ENCODE measurements at regions not wholly inside any gene's neighbourhood (a gene's known extent, or its start where the extent isn't known, plus 50 kb on each side); places are given as distances from the start of the nearest gene placed in this dataset.

DNA sequence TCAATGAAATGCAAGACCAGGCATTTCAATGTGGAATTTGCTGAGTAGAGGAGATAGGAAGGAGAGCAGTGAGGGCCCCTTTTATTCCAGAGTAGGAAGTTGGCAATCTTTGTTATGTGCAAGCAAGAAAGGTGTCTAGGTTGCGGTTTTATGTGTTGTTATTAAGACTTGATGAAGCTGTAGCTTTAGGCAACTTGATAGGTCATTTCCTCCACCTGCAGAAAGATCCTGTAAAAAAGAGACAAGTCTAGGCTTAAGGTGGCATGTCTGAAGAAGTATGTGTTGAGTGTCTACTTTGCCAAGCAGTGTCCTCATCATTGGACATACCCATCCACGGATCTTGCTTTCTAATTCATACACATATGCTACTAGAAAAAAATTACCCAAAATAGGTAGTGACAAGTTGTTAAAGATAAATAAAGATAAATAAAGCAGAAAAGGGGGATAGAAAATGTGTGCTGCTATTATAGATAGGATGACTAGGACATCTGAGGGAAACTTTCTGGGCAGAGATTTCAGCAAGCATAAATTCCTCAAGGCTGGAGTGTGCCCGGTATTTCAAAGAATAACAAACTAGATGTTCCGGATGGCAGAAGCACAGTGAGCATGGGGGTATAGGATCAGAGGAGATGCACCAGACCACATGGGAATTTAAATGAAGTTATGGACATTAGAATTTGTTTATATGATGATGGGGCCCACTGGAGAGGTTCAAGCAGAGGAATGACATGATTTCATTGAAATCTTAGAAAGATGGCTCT is 335.0 kb downstream of the TGFB2 start:
- DNase-seq (ENCODE audit: low read depth) = no peak

GRCh38 chr1:218683242-218683641 is 338.1 kb downstream of the TGFB2 start:
- DNase-seq (ENCODE audit: low read depth) = no peak

GRCh38 chr1:218686258-218686657 is 341.1 kb downstream of the TGFB2 start:
- no peak for DNase-seq (ENCODE audit: low read depth)

DNA sequence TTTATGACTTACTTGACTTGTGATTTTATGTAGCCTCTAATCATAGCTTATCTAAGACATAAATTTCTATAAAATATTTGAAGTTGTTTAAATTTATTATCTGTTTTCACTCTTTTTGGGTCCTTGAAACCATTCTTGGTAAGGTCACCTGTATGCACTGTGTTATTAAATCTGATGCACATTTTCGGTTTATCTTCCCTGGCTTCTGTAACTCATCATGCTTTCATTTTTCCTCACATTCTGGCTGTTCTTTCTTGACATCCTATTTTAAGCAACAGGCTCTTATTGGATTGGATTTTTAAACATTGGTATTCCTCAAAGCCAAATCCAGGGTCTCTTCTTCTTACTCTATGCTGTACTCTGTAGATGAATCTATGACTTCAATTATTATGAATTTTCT is 341.6 kb downstream of the TGFB2 start:
- DNase-seq (ENCODE audit: low read depth) = no peak

- DNase-seq (ENCODE audit: low read depth) = no peak
These were observed 347.7 kb downstream of the TGFB2 start for GRCh38 chr1:218692808-218693207.

DNA sequence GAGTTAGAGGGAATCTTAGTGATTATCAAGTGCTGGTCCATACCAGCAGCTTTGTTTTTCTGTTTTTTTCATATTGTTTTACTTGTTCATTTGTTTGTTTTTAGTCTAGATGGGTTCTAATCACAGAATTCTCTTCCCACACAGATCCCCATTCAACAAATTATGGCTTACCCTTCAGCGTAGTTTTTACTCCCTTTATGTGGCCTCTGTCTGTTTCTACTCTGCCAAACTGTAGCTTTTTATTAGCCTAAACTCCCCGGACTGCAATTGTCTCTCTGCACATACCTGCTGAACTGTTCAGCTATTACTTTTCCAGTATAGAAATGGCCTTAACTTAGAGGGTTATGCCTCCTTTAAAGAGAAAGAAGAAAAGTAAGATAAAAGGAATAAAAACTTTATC is 348.5 kb downstream of the TGFB2 start:
- DNase-seq (ENCODE audit: low read depth) = no peak

DNA sequence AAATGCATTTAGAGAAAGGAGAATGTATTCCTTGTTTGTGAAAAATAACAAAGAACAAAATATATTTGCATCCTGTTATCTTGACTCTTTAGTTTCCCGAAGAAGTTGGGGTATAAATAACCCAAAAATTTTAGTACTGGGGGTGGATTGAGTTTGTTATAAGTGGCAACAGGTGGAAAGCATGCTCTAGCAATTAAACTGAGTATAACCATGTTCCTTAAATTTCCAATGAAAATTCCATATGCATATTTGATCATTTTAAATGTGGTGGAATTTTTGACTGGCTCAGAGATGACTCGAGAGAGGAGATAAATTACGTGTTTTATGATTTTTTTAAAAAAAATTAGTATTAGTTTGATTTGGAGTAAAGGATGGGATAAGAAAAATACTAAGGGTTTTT is 348.9 kb downstream of the TGFB2 start:
- DNase-seq (ENCODE audit: low read depth) = no peak

GRCh38 chr1:218694636-218695035 is 349.5 kb downstream of the TGFB2 start:
- no peak for DNase-seq (ENCODE audit: low read depth)

- no peak for DNase-seq (ENCODE audit: low read depth)
These were observed 350.4 kb downstream of the TGFB2 start for GRCh38 chr1:218695525-218695924.

GRCh38 chr1:218698141-218698540 is 353.0 kb downstream of the TGFB2 start:
- no peak for DNase-seq (ENCODE audit: low read depth)

- no peak for DNase-seq (ENCODE audit: low read depth)
These were observed 354.3 kb downstream of the TGFB2 start for GRCh38 chr1:218699421-218699820.

DNA sequence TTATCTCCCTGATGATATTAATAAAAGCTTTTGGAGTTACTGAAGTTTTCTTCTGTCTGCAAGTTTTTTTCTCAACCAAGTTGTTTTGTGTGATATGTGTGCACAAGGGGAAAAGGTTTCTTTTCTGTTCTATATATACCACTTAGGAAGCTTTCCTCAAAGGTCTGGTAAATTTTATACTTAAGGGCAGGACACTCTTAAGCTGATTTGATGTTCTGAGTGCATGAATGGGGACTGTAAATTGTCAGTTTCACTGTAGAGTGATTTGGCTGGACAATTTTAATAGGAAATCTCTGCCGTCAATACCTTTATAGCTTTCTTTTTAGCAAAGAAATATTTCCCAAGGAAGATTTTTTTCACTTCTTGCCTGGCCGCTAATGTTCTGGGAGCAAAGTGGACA is 354.7 kb downstream of the TGFB2 start:
- no peak for DNase-seq (ENCODE audit: low read depth)

- no peak for DNase-seq (ENCODE audit: low read depth)
These were observed 355.5 kb downstream of the TGFB2 start for GRCh38 chr1:218700666-218701065.

GRCh38 chr1:218701131-218701530 is 356.0 kb downstream of the TGFB2 start:
- DNase-seq (ENCODE audit: low read depth) = no peak

GRCh38 chr1:218702775-218703174 is 357.6 kb downstream of the TGFB2 start:
- no peak for DNase-seq (ENCODE audit: low read depth)

DNA sequence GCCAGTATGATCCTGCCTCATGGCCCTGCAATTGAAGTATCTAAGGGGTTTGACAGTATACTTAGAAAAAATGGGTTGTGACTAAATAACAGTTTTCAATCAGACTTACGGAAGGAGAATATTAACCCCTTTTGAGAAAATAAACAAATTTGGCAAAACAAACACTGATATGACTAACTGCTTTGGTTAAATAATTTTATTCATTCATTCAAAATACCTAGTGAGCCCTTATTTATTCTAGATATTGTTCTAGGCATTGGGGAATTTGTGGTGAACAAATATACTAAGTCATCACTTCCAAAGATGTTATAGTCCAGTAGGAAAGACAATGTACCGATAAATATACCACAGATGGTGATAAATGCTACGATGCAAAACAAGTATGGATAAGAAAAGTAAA is 358.7 kb downstream of the TGFB2 start:
- DNase-seq (ENCODE audit: low read depth) = no peak

DNA sequence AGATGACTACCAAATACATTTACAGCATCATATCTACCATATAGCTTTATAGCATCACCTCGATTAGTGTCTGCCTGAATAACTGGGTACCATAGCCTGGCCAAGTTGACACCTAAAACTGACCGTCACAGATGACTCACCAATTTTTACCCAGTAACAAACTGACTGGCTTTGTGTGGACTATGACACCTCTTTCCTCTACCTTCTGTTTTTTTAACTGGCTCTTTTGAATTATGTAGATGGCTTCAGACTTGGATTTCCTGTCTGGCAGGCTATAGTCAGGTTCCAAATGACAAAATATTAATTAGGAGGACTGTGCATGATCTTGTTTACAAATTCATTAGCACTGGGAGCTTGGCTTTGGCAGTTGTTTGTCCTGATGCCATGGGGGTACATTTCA is 360.3 kb downstream of the TGFB2 start:
- DNase-seq (ENCODE audit: low read depth) = no peak

DNA sequence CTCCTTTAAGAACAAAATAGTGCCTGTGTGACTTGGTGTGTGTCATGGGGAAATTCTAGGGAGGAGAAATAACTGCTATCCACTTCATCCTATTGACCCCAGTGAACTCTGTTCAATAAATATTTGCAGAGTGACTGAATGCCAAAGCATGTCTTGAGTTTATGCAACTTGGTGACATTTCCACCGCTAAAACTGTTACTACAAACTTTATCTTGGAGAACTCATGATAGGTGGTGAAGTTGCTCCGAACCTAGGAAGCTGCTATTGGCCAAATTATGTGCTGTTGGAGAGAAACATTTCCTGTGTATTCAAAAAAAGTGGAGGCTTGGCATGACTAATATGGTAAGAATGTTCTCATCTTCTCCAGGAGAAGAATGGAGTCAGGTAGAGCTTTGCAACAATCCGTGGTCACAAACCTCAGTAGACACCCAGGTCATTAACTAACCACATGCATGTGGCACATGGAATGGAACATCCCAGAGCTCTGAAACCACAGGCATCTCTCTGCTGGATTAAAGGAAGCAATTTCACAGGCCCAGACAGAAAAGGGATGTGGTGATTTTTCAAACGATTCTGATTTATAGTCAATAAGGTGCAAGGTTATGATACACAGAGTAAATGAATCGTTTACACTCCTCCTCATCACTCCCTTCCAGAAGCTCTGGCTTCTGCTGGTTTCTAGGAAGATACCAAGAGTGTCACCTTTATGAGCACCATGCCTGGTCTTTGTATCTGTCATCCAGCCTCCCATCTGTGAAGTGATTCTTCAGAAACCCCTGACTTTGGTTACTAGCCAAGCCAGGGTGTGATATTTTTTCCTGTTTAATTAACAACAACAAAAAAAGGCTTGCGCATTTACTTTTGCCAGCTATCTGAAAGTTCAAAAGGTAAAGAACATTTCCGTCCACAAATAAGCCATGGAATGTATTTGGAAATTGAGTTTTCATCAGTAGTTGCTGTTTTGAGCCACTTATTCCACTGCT is 361.1 kb downstream of the TGFB2 start:
- no peak for DNase-seq (ENCODE audit: low read depth)

DNA sequence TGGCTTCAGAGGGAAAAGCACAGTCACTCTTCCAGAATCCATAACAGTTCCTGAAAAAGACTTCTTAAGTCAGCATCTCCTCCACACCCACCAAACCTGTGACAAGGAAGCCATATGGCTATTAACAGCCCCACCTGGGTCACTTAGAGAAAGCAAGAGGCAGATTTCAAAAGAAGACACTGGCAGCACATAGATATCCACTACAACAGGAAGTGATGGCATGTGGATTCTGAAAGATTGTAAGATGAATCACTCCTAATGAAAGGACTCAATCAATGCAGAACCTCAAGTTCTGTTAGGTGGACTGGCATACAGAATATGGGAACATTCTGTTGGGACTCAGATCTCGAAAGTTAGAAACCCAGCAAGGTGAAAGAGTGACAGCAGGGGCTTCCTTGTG is 365.9 kb downstream of the TGFB2 start:
- DNase-seq (ENCODE audit: low read depth) = no peak

DNA sequence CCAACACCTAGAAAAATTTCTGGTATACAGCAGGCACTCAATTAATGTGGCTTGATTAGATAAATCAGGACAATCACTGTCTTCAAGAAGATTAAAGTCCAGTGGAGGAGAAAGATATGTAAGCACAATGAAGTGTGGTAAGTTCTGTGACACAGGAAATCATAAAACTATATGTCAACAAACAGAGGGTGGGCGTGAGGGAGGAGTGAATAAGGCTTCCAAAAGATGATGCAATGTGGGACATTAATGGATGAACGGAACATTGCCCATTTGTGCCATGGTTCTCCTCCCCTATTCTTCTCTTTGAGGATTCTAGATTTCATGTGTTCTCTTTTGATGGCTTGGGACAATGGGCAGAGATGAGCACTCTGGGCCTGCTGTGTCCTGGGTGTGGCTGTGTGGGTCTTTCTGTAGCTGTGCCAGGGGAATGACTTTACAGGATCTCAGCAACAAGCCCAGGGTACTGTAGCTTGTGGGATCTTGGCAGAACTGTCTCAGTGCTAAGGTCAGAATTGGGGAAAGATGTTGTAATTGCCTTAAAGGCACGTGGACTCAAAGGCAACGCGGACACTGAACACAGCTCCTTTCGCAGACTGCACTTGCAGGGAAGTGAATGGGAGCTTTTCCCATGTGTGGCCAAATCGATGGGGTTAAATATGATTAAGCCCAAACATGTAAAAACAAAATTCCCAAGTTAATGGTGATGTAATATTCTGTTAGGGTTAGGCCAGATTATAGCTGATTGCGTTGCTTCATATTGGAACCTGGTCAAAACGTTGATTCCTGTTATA is 366.9 kb downstream of the TGFB2 start:
- DNase-seq (ENCODE audit: low read depth) = no peak

DNA sequence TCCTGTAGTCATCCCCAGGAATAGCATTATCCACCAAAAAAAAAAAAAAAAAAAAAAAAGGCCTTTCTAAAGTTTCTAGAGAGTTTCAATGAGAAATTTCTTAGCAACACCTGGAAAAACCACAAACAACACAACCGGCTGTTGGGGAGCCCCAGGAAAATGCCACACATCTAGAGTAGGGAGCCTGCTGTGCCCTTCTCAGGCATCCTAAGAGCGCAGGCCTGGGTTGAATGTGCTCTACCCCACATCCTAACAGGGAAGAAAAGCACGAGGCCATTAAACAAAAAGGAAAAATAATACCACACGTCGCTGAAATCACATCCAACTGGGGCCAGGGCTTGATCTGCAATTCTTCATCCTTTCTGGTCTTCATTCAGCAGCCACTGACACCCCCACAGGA is 367.5 kb downstream of the TGFB2 start:
- no peak for DNase-seq (ENCODE audit: low read depth)

DNA sequence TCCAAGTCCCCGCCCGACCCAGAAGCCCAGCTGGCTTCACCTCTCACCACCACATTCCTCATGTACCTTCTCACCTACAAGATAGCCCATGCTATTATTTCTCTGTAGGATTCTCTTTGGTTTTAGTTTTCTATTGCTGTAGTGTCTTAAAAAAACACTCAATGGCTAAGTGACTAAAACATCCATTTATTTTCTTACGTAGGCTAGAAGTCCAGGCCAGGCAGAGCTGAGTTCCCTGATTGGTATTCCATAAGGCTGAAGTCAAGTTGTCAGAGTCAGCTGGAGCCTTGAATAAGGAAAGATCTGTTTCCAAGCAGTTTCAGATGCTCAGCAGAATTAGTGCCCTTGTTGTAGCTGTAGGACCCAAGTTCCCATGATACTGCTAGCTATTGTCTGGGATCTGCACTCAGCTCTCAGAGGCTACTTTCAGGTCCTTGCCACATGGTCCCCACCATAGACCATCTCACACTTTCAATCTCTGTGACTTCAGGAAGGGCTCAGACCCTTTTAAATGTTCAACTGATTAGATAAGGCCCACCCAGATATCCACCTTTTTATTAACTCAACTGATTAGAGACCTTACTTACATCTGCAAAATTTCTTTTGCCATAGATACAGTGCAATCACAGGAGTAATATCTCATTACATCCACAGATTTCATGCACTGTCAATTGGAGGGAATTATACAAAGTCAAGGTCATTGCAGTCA is 371.0 kb downstream of the TGFB2 start:
- no peak for DNase-seq (ENCODE audit: low read depth)

Measured in activated T-cell treated with anti-CD3 and anti-CD28 coated beads for 24 hours (primary cell).